Mesenchymal stem cell (in vitro differentiated cells and primary cell): ENCODE measurements at regions not wholly inside any gene's neighbourhood (a gene's known extent, or its start where the extent isn't known, plus 50 kb on each side); places are given as distances from the start of the nearest gene placed in this dataset.

ENCODE experiments used
- DNase-seq: peaks from one replicate; pipeline ENCODE4 v3.0.0-alpha.2; 2013
- H2AFZ ChIP-seq: one replicate; pipeline ENCODE4 v1.6.1; 2013; ENCODE audit warnings: low read depth, mild to moderate bottlenecking, control low read depth, inconsistent platforms, low read length, moderate library complexity
- H2AK5ac ChIP-seq: 2 replicates; pipeline ENCODE4 v1.6.1; 2013; ENCODE audit warnings: low read length, moderate library complexity, mild to moderate bottlenecking, inconsistent platforms; ENCODE audit not compliant: severe bottlenecking
- H2BK120ac ChIP-seq: one replicate; pipeline ENCODE4 v1.6.1; 2013; ENCODE audit warnings: low read depth, mild to moderate bottlenecking, inconsistent platforms, low read length, moderate library complexity
- H2BK12ac ChIP-seq, 2 experiments: one replicate each; pipeline ENCODE4 v1.6.1; 2013; ENCODE audit warnings: inconsistent platforms in 2 of 2, low read length in 2 of 2, mild to moderate bottlenecking in 2 of 2, moderate library complexity in 2 of 2, control low read depth in 1 of 2
- H2BK15ac ChIP-seq: one replicate; pipeline ENCODE4 v1.6.1; 2013; ENCODE audit warnings: mild to moderate bottlenecking, low read depth, inconsistent platforms; ENCODE audit not compliant: poor library complexity, severe bottlenecking
- H2BK5ac ChIP-seq: 2 replicates; pipeline ENCODE4 v1.6.1; 2013; ENCODE audit warnings: low read depth, mild to moderate bottlenecking, low read length, control low read depth, inconsistent platforms; ENCODE audit not compliant: poor library complexity, severe bottlenecking
- H3K14ac ChIP-seq, 2 experiments: one replicate each; pipeline ENCODE4 v1.6.1; 2013; ENCODE audit warnings: inconsistent platforms in 2 of 2, low read length in 2 of 2, control low read depth in 1 of 2, mild to moderate bottlenecking in 1 of 2, moderate library complexity in 1 of 2
- H3K18ac ChIP-seq, 2 experiments: one replicate each; pipeline ENCODE4 v1.6.1; 2013; ENCODE audit warnings: inconsistent platforms in 2 of 2, low read length in 2 of 2, control low read depth in 1 of 2, low read depth in 1 of 2, mild to moderate bottlenecking in 1 of 2
- H3K23ac ChIP-seq, 2 experiments: one replicate each; pipeline ENCODE4 v1.6.1; 2013; ENCODE audit warnings: inconsistent platforms in 2 of 2, low read length in 2 of 2, mild to moderate bottlenecking in 2 of 2, moderate library complexity in 2 of 2, control low read depth in 1 of 2
- H3K27ac ChIP-seq: 2 replicates; pipeline ENCODE4 v1.5.1; 2013; ENCODE audit warnings: mild to moderate bottlenecking, moderate library complexity, low read length, control low read depth, inconsistent platforms; ENCODE audit not compliant: poor library complexity, severe bottlenecking
- H3K27me3 ChIP-seq, 2 experiments: 2 replicates each; pipeline versions ENCODE4 v1.6.1 to v1.7.0; 2013; ENCODE audit warnings: low read length in 2 of 2, mild to moderate bottlenecking in 2 of 2, moderate library complexity in 2 of 2, control low read depth in 1 of 2, inconsistent platforms in 1 of 2; ENCODE audit not compliant: control insufficient read depth in 1 of 2, insufficient read depth in 1 of 2
- H3K36me3 ChIP-seq, 2 experiments: 2 replicates each; pipeline versions ENCODE4 v1.6.1 to v1.7.0; 2013; ENCODE audit warnings: low read length in 2 of 2, control low read depth in 1 of 2, inconsistent platforms in 1 of 2, low read depth in 1 of 2, mild to moderate bottlenecking in 1 of 2; ENCODE audit not compliant: insufficient read depth in 2 of 2, control insufficient read depth in 1 of 2
- H3K4ac ChIP-seq, 2 experiments: one replicate each; pipeline ENCODE4 v1.6.1; 2013; ENCODE audit warnings: inconsistent platforms in 2 of 2, low read length in 2 of 2, mild to moderate bottlenecking in 2 of 2, moderate library complexity in 2 of 2, control low read depth in 1 of 2, low read depth in 1 of 2
- H3K4me1 ChIP-seq: 2 replicates; pipeline ENCODE4 v1.6.1; 2013; ENCODE audit warnings: low read depth, low read length, control low read depth; ENCODE audit not compliant: control insufficient read depth, insufficient read depth
- H3K4me2 ChIP-seq: 2 replicates; pipeline ENCODE4 v1.6.1; 2013; ENCODE audit warnings: low read length, mild to moderate bottlenecking, inconsistent platforms; ENCODE audit not compliant: poor library complexity, severe bottlenecking
- H3K4me3 ChIP-seq, 2 experiments: 2 replicates each; pipeline versions ENCODE4 v1.5.1 to v1.7.0; 2013; ENCODE audit warnings: low read length in 2 of 2, mild to moderate bottlenecking in 2 of 2, control low read depth in 1 of 2, low read depth in 1 of 2; ENCODE audit not compliant: insufficient read depth in 1 of 2
- H3K79me1 ChIP-seq: replicated peaks from 2 replicates; pipeline ENCODE4 v1.6.1; 2013; ENCODE audit warnings: mild to moderate bottlenecking, control low read depth, low read length, inconsistent platforms; ENCODE audit not compliant: poor library complexity, severe bottlenecking
- H3K9ac ChIP-seq: 2 replicates; pipeline ENCODE4 v1.7.0; 2013; ENCODE audit warnings: mild to moderate bottlenecking, low read length, moderate library complexity
- H3K9me3 ChIP-seq: 2 replicates; pipeline ENCODE4 v1.7.0; 2013; ENCODE audit warnings: mild to moderate bottlenecking, low read length; ENCODE audit not compliant: control insufficient read depth
- H4K8ac ChIP-seq: one replicate; pipeline ENCODE4 v1.6.1; 2013; ENCODE audit warnings: inconsistent platforms, mild to moderate bottlenecking, low read length, moderate library complexity
- H4K91ac ChIP-seq: one replicate; pipeline ENCODE4 v1.6.1; 2013; ENCODE audit warnings: mild to moderate bottlenecking, low read length, inconsistent platforms
- WGBS: methylation state at CpG from one replicate; pipeline ENCODE4 v1.1.7; 2013; ENCODE audit warnings: mixed read lengths; 5-methylcytosine and 5-hydroxymethylcytosine counted together

DNA sequence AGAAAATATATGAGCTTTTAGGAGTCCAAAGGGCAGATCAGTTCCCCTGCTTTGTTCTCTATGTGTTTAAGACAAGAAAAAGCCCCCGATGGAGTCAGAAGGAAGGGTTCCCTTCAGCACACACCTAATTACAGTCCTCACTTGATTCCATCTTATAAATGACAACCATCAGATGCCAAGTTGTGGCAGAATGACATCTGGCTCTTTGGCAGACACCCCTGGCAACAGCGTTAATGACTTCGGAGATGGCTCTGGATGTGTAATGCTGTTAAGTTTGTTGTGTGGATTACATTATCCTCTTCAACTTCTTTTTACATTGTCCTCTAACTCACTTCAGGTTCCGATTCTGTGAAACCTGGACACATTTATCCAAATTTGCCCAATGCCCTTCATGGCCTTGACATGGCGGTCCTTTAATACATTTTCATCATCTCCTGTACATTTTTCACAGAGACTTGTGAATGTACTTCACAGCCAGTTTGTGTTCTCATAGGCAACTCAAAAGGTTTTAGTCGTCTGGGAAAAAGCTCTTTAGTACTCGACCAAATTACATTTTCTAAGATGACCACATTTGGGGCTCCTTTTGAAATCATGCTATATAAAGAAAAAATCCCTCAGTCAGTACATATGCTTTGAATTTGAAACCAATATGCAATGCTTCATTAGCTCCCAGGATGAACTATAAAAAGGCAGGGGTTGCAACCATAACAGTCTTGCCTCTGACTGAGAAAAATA lies 667.8 kb downstream of the NOVA1 start:
- H2BK5ac ChIP-seq = no peak overlapping the region
- H3K4ac ChIP-seq = no peak overlapping the region
- no peaks in the 10 kb centered on the region for H3K79me1 ChIP-seq
- no peak overlapping the region for H4K91ac ChIP-seq
- H3K14ac ChIP-seq = no peak overlapping the region
- H3K4me2 ChIP-seq = no peak overlapping the region
- no peak overlapping the region for H3K9ac ChIP-seq
- no peaks in the 10 kb centered on the region for H3K9me3 ChIP-seq
- H3K4me1 ChIP-seq = no peaks in the 10 kb centered on the region
- no peak overlapping the region for H3K18ac ChIP-seq
- H2BK120ac ChIP-seq = no peak overlapping the region
- H3K27me3 ChIP-seq = no peaks in the 10 kb centered on the region
- H2AFZ ChIP-seq = no peak overlapping the region
- H2BK12ac ChIP-seq = no peak overlapping the region
- DNase-seq = no peak
- H4K8ac ChIP-seq = no peak overlapping the region
- no peak overlapping the region for H3K27ac ChIP-seq
- H2AK5ac ChIP-seq = no peak overlapping the region
- no peak overlapping the region for H3K4me3 ChIP-seq
- 90% methylated on average over 5 of the region's 7 CpGs for WGBS
- H3K23ac ChIP-seq = no peak overlapping the region
- H2BK15ac ChIP-seq = no peak overlapping the region
- no peaks in the 10 kb centered on the region for H3K36me3 ChIP-seq

DNA sequence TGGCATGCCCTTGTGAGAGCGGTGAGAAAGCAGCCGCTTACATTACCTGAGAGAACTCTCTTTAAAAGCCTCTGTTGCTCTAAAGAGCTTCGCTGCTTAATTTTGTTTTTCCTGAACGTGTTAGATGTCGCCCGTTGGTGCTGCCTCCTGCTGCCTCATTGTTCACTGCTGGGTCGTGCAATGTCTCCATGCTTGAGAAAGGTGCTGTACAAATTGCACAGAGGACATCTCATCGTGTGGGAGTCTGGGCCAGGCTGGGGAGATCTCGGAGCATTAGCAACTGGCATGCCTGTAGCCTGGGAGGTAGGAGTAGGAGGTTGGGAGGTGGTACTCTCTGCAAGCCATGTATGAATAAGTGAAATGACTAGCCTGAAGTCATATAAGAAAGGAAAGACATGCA lies 686.0 kb downstream of the NOVA1 start:
- Histone ChIP-seq H3K4me1 (no peaks in the 10 kb centered on the region), H3K9me3 (no peaks in the 10 kb centered on the region), H4K91ac (no peak overlapping the region), H2AK5ac (no peak overlapping the region), H2BK15ac (no peak overlapping the region), H2BK120ac (no peak overlapping the region), H3K14ac (no peak overlapping the region), H4K8ac (no peak overlapping the region), H3K36me3 (no peaks in the 10 kb centered on the region), H3K18ac (no peak overlapping the region), H2AFZ (no peak overlapping the region), H3K23ac (no peak overlapping the region), H3K27ac (no peak overlapping the region), H3K9ac (no peak overlapping the region), H3K4me2 (no peak overlapping the region), H3K79me1 (no peaks in the 10 kb centered on the region), H3K4ac (no peak overlapping the region), H3K27me3 (no peaks in the 10 kb centered on the region), H2BK5ac (no peak overlapping the region), H3K4me3 (no peak overlapping the region), H2BK12ac (no peak overlapping the region)
- DNase-seq = no peak
- 79% methylated on average over 9 of the region's 9 CpGs for WGBS

- H2AK5ac ChIP-seq = no peak overlapping the region
- H4K91ac ChIP-seq = no peak overlapping the region
- no peak overlapping the region for H4K8ac ChIP-seq
- no peak overlapping the region for H2BK12ac ChIP-seq
- no peak overlapping the region for H3K23ac ChIP-seq
- H3K4me3 ChIP-seq = no peak overlapping the region
- no peak overlapping the region for H2BK120ac ChIP-seq
- no peaks in the 10 kb centered on the region for H3K36me3 ChIP-seq
- H3K79me1 ChIP-seq = no peaks in the 10 kb centered on the region
- H3K27ac ChIP-seq = no peak overlapping the region
- H2BK15ac ChIP-seq = no peak overlapping the region
- no peak overlapping the region for H2AFZ ChIP-seq
- 84% methylated on average over 9 of the region's 11 CpGs for WGBS
- no peak overlapping the region for H3K14ac ChIP-seq
- no peak overlapping the region for H3K4ac ChIP-seq
- no peak overlapping the region for H3K4me2 ChIP-seq
- no peak overlapping the region for H3K9ac ChIP-seq
- H3K4me1 ChIP-seq = no peaks in the 10 kb centered on the region
- no peaks in the 10 kb centered on the region for H3K27me3 ChIP-seq
- no peak overlapping the region for H3K18ac ChIP-seq
- H2BK5ac ChIP-seq = no peak overlapping the region
- no peak for DNase-seq
- no peaks in the 10 kb centered on the region for H3K9me3 ChIP-seq
These were observed 688.6 kb downstream of the NOVA1 start for GRCh38 chr14:25909045-25909747.

- Histone ChIP-seq H4K8ac (no peak overlapping the region), H2BK120ac (no peak overlapping the region), H2BK15ac (no peak overlapping the region), H3K79me1 (no peaks in the 10 kb centered on the region), H3K36me3 (no peaks in the 10 kb centered on the region), H3K18ac (no peak overlapping the region), H2AFZ (no peak overlapping the region), H3K27me3 (no peaks in the 10 kb centered on the region), H2AK5ac (no peak overlapping the region), H3K23ac (no peak overlapping the region), H3K27ac (no peak overlapping the region), H3K9me3 (no peaks in the 10 kb centered on the region), H2BK5ac (no peak overlapping the region), H2BK12ac (no peak overlapping the region), H3K4me1 (no peaks in the 10 kb centered on the region), H3K4me3 (no peak overlapping the region), H3K4me2 (no peak overlapping the region), H3K4ac (no peak overlapping the region), H3K14ac (no peak overlapping the region), H3K9ac (no peak overlapping the region), H4K91ac (no peak overlapping the region)
- WGBS = 71% methylated on average over 2 of the region's 3 CpGs
- no peak for DNase-seq
These were observed 689.4 kb downstream of the NOVA1 start for GRCh38 chr14:25908277-25909044.
